ENCODE measurements at regions not wholly inside any gene's neighbourhood (a gene's known extent, or its start where the extent isn't known, plus 50 kb on each side); places are given as distances from the start of the nearest gene placed in this dataset.

- no peak for DNase-seq (ENCODE audit: low read depth in 4 of 6, low spot score in 6 of 6)
- Histone ChIP-seq H3K4me1 (ENCODE audit: control insufficient read depth, insufficient read depth, low read length) (peaks cover 1% of the 10 kb centered on the region), H3K4me3 (ENCODE audit: low read depth, low read length) (no peak overlapping the region), H3K36me3 (ENCODE audit: control insufficient read depth, insufficient read depth, low read length) (no peaks in the 10 kb centered on the region), H3K27me3 (ENCODE audit: control insufficient read depth, insufficient read depth, low read length) (no peaks in the 10 kb centered on the region), H3K27ac (ENCODE audit: low read depth, low read length) (no peak overlapping the region), H3K9me3 (ENCODE audit: control insufficient read depth, insufficient read depth, low read length) (no peaks in the 10 kb centered on the region)
- 61% methylated on average over 3 of the region's 3 CpGs for WGBS (ENCODE audit: insufficient coverage)
Measured at GRCh38 chr6:33898771-33899170, 95.0 kb upstream of the MLN start.

- Histone ChIP-seq H3K27me3 (ENCODE audit: control insufficient read depth, insufficient read depth, low read length) (no peaks in the 10 kb centered on the region), H3K4me1 (ENCODE audit: control insufficient read depth, insufficient read depth, low read length) (no peaks in the 10 kb centered on the region), H3K36me3 (ENCODE audit: control insufficient read depth, insufficient read depth, low read length) (no peaks in the 10 kb centered on the region), H3K9me3 (ENCODE audit: control insufficient read depth, insufficient read depth, low read length) (no peaks in the 10 kb centered on the region), H3K4me3 (ENCODE audit: low read depth, low read length) (no peak overlapping the region), H3K27ac (ENCODE audit: low read depth, low read length) (no peak overlapping the region)
- WGBS (ENCODE audit: insufficient coverage): 64% methylated on average over 1 of the region's 2 CpGs
- no peak for DNase-seq (ENCODE audit: low read depth in 4 of 6, low spot score in 6 of 6)
Measured at GRCh38 chr6:33897189-33897780, 93.5 kb upstream of the MLN start.

GRCh38 chr6:33896391-33897188 is 92.8 kb upstream of the MLN start:
- DNase-seq (ENCODE audit: low read depth in 4 of 6, low spot score in 6 of 6): no peak
- H3K27me3 ChIP-seq (ENCODE audit: control insufficient read depth, insufficient read depth, low read length): no peaks in the 10 kb centered on the region
- no peak overlapping the region for H3K4me3 ChIP-seq (ENCODE audit: low read depth, low read length)
- no peaks in the 10 kb centered on the region for H3K9me3 ChIP-seq (ENCODE audit: control insufficient read depth, insufficient read depth, low read length)
- no peaks in the 10 kb centered on the region for H3K36me3 ChIP-seq (ENCODE audit: control insufficient read depth, insufficient read depth, low read length)
- WGBS (ENCODE audit: insufficient coverage): 85% methylated on average over 6 of the region's 16 CpGs
- no peaks in the 10 kb centered on the region for H3K4me1 ChIP-seq (ENCODE audit: control insufficient read depth, insufficient read depth, low read length)
- no peak overlapping the region for H3K27ac ChIP-seq (ENCODE audit: low read depth, low read length)

GRCh38 chr6:33895988-33896387 is 92.2 kb upstream of the MLN start:
- no peak for DNase-seq (ENCODE audit: low read depth in 4 of 6, low spot score in 6 of 6)
- Histone ChIP-seq H3K9me3 (ENCODE audit: control insufficient read depth, insufficient read depth, low read length) (no peaks in the 10 kb centered on the region), H3K27ac (ENCODE audit: low read depth, low read length) (no peak overlapping the region), H3K27me3 (ENCODE audit: control insufficient read depth, insufficient read depth, low read length) (no peaks in the 10 kb centered on the region), H3K4me3 (ENCODE audit: low read depth, low read length) (no peak overlapping the region), H3K4me1 (ENCODE audit: control insufficient read depth, insufficient read depth, low read length) (no peaks in the 10 kb centered on the region), H3K36me3 (ENCODE audit: control insufficient read depth, insufficient read depth, low read length) (no peaks in the 10 kb centered on the region)
- WGBS (ENCODE audit: insufficient coverage): 90% methylated on average over 1 of the region's 2 CpGs

GRCh38 chr6:33895296-33895695 is 91.5 kb upstream of the MLN start:
- no peak overlapping the region for H3K27ac ChIP-seq (ENCODE audit: low read depth, low read length)
- H3K4me3 ChIP-seq (ENCODE audit: low read depth, low read length): no peak overlapping the region
- DNase-seq (ENCODE audit: low read depth in 4 of 6, low spot score in 6 of 6): no peak
- H3K36me3 ChIP-seq (ENCODE audit: control insufficient read depth, insufficient read depth, low read length): no peaks in the 10 kb centered on the region
- H3K4me1 ChIP-seq (ENCODE audit: control insufficient read depth, insufficient read depth, low read length): no peaks in the 10 kb centered on the region
- 91% methylated on average over 3 of the region's 3 CpGs for WGBS (ENCODE audit: insufficient coverage)
- H3K9me3 ChIP-seq (ENCODE audit: control insufficient read depth, insufficient read depth, low read length): no peaks in the 10 kb centered on the region
- H3K27me3 ChIP-seq (ENCODE audit: control insufficient read depth, insufficient read depth, low read length): no peaks in the 10 kb centered on the region

GRCh38 chr6:33894438-33894837 is 90.6 kb upstream of the MLN start:
- no peak overlapping the region for H3K27ac ChIP-seq (ENCODE audit: low read depth, low read length)
- H3K9me3 ChIP-seq (ENCODE audit: control insufficient read depth, insufficient read depth, low read length): no peaks in the 10 kb centered on the region
- WGBS (ENCODE audit: insufficient coverage): 68% methylated on average over 2 of the region's 2 CpGs
- no peak for DNase-seq (ENCODE audit: low read depth in 4 of 6, low spot score in 6 of 6)
- no peaks in the 10 kb centered on the region for H3K27me3 ChIP-seq (ENCODE audit: control insufficient read depth, insufficient read depth, low read length)
- H3K4me1 ChIP-seq (ENCODE audit: control insufficient read depth, insufficient read depth, low read length): no peaks in the 10 kb centered on the region
- no peaks in the 10 kb centered on the region for H3K36me3 ChIP-seq (ENCODE audit: control insufficient read depth, insufficient read depth, low read length)
- no peak overlapping the region for H3K4me3 ChIP-seq (ENCODE audit: low read depth, low read length)

GRCh38 chr6:33892581-33893346 is 89.0 kb upstream of the MLN start:
- no peak overlapping the region for H3K27ac ChIP-seq (ENCODE audit: low read depth, low read length)
- H3K9me3 ChIP-seq (ENCODE audit: control insufficient read depth, insufficient read depth, low read length): no peaks in the 10 kb centered on the region
- no peak overlapping the region for H3K4me3 ChIP-seq (ENCODE audit: low read depth, low read length)
- DNase-seq (ENCODE audit: low read depth in 4 of 6, low spot score in 6 of 6): no peak
- H3K4me1 ChIP-seq (ENCODE audit: control insufficient read depth, insufficient read depth, low read length): no peaks in the 10 kb centered on the region
- H3K27me3 ChIP-seq (ENCODE audit: control insufficient read depth, insufficient read depth, low read length): no peaks in the 10 kb centered on the region
- 91% methylated on average over 36 of the region's 47 CpGs for WGBS (ENCODE audit: insufficient coverage)
- no peaks in the 10 kb centered on the region for H3K36me3 ChIP-seq (ENCODE audit: control insufficient read depth, insufficient read depth, low read length)

GRCh38 chr6:33888664-33889200 is 84.9 kb upstream of the MLN start:
- DNase-seq (ENCODE audit: low read depth in 4 of 6, low spot score in 6 of 6): peak in 1 of 6 donors; percentile 57
- no peaks in the 10 kb centered on the region for H3K4me1 ChIP-seq (ENCODE audit: control insufficient read depth, insufficient read depth, low read length)
- H3K36me3 ChIP-seq (ENCODE audit: control insufficient read depth, insufficient read depth, low read length): no peaks in the 10 kb centered on the region
- no peak overlapping the region for H3K27ac ChIP-seq (ENCODE audit: low read depth, low read length)
- no peak overlapping the region for H3K4me3 ChIP-seq (ENCODE audit: low read depth, low read length)
- no peaks in the 10 kb centered on the region for H3K9me3 ChIP-seq (ENCODE audit: control insufficient read depth, insufficient read depth, low read length)
- H3K27me3 ChIP-seq (ENCODE audit: control insufficient read depth, insufficient read depth, low read length): peaks cover 2% of the 10 kb centered on the region
- 79% methylated on average over 6 of the region's 9 CpGs for WGBS (ENCODE audit: insufficient coverage)

- no peak for DNase-seq (ENCODE audit: low read depth in 4 of 6, low spot score in 6 of 6)
- Histone ChIP-seq H3K9me3 (ENCODE audit: control insufficient read depth, insufficient read depth, low read length) (no peaks in the 10 kb centered on the region), H3K27me3 (ENCODE audit: control insufficient read depth, insufficient read depth, low read length) (peaks cover 2% of the 10 kb centered on the region), H3K36me3 (ENCODE audit: control insufficient read depth, insufficient read depth, low read length) (no peaks in the 10 kb centered on the region), H3K27ac (ENCODE audit: low read depth, low read length) (no peak overlapping the region), H3K4me3 (ENCODE audit: low read depth, low read length) (no peak overlapping the region), H3K4me1 (ENCODE audit: control insufficient read depth, insufficient read depth, low read length) (no peaks in the 10 kb centered on the region)
- 91% methylated on average over 9 of the region's 10 CpGs for WGBS (ENCODE audit: insufficient coverage)
Measured at GRCh38 chr6:33888183-33888582, 84.4 kb upstream of the MLN start.
